Uterus (tissue), 3 donors: ENCODE measurements at regions not wholly inside any gene's neighbourhood (a gene's known extent, or its start where the extent isn't known, plus 50 kb on each side); places are given as distances from the start of the nearest gene placed in this dataset.

Source experiments
- DNase-seq, 2 donors: peaks; one replicate each; pipeline ENCODE4 v3.0.0-alpha.2; 2019 to 2020
- H3K27ac ChIP-seq, 2 donors: fragments of 200-600 bp; sonication (generic); 1 replicate in 1 of 2; 2 replicates in 1 of 2; pipeline ENCODE4 v1.5.1; 2016 to 2018
- H3K27me3 ChIP-seq, 2 donors: fragments of 200-600 bp; sonication (generic); one replicate each; pipeline ENCODE4 v1.5.1; 2018 to 2019; ENCODE audit warnings: control low read depth in 1 of 2
- H3K36me3 ChIP-seq, 2 donors: fragments of 200-600 bp; sonication (generic); one replicate each; pipeline ENCODE4 v1.5.1; 2019; ENCODE audit warnings: control low read depth in 1 of 2
- H3K4me1 ChIP-seq, 2 donors: fragments of 200-600 bp; sonication (generic); one replicate each; pipeline ENCODE4 v1.5.1; 2018 to 2019; ENCODE audit warnings: control low read depth in 1 of 2
- H3K4me3 ChIP-seq, 2 donors: fragments of 200-600 bp; sonication (generic); 1 replicate in 1 of 2; 2 replicates in 1 of 2; pipeline ENCODE4 v1.5.1; 2018 to 2019; ENCODE audit warnings: mild to moderate bottlenecking in 1 of 2
- H3K9me3 ChIP-seq, 2 donors: fragments of 200-600 bp; sonication (generic); one replicate each; pipeline ENCODE4 v1.5.1; 2019; ENCODE audit warnings: control low read depth in 1 of 2
- POLR2A ChIP-seq, 2 donors: fragments of 450-650 bp; IDR thresholded peaks; one replicate each; pipeline ENCODE4 v1.6.1; 2016; ENCODE audit warnings: antibody characterized with exemption in 2 of 2, mild to moderate bottlenecking in 1 of 2, moderate library complexity in 1 of 2
- intact Hi-C: fragments of 100-400 bp; cut with DNase I; formaldehyde crosslinking; loops from one replicate; pipeline ENCODE4 v1.15.1; 2023; ENCODE audit warnings: low total_unique reads
- TF ChIP-seq, protein P1 (sequence below), 4 experiments: fragments of 200-600 bp in 2 of 4; fragments of 450-650 bp in 2 of 4; sonication (generic) in 2 of 4; IDR thresholded peaks; one replicate each; pipeline ENCODE4 v1.5.1; 2016 to 2019; ENCODE audit warnings: antibody characterized with exemption in 4 of 4, mild to moderate bottlenecking in 2 of 4, moderate library complexity in 1 of 4
- donor health status: DM: yes; HTN: yes; CAD: no.

DNA sequence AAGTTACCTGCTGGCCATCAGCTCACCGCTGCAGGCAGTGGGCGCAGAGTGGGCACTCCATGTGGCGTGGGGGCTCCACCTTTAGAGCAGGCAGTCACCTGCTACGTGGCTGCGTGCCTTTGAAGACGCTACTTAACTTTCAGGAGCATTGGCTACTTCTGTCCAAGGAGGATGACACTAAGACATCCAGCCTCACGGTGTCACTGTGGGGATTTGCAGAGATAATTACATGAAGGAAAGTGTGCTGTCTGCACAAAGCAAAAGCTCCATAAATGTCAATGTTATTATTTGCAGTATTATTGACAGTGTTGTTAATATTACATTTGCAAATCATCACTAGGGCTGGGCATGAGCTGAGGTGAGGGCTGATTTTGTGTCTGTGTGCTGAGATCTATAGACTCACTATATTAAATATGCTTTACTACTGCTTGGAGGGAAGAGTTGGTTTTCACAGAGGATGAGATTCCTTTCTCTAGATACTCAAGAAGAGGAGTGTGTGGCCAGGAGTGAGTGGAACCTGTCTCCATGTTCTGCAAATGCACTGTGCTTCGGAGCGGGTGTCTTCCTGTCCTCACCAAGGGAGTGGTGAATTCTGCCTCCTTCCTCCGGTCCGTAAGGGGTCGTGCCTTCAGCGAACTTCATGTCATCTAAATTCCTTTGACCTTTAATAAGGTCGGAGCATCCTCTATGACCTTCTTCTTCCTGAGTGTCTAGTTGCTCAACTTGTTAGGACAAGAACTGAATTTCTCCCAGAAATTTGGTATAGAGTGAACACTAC, 165.8 kb upstream of the SYNDIG1 start:
- Histone ChIP-seq H3K9me3 (no peaks in the 10 kb centered on the region), H3K27me3 (no peaks in the 10 kb centered on the region), H3K4me1 (no peaks in the 10 kb centered on the region), H3K36me3 (no peaks in the 10 kb centered on the region), H3K27ac (no peak overlapping the region), H3K4me3 (no peak overlapping the region)
- no peak for TF ChIP-seq POLR2A (IDR thresholded peaks at IDR 0.05)
- TF ChIP-seq, protein P1, sequence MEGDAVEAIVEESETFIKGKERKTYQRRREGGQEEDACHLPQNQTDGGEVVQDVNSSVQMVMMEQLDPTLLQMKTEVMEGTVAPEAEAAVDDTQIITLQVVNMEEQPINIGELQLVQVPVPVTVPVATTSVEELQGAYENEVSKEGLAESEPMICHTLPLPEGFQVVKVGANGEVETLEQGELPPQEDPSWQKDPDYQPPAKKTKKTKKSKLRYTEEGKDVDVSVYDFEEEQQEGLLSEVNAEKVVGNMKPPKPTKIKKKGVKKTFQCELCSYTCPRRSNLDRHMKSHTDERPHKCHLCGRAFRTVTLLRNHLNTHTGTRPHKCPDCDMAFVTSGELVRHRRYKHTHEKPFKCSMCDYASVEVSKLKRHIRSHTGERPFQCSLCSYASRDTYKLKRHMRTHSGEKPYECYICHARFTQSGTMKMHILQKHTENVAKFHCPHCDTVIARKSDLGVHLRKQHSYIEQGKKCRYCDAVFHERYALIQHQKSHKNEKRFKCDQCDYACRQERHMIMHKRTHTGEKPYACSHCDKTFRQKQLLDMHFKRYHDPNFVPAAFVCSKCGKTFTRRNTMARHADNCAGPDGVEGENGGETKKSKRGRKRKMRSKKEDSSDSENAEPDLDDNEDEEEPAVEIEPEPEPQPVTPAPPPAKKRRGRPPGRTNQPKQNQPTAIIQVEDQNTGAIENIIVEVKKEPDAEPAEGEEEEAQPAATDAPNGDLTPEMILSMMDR (IDR thresholded peaks at IDR 0.05): no peak
- intact Hi-C loops: no loop called here
- no peak for DNase-seq

DNA sequence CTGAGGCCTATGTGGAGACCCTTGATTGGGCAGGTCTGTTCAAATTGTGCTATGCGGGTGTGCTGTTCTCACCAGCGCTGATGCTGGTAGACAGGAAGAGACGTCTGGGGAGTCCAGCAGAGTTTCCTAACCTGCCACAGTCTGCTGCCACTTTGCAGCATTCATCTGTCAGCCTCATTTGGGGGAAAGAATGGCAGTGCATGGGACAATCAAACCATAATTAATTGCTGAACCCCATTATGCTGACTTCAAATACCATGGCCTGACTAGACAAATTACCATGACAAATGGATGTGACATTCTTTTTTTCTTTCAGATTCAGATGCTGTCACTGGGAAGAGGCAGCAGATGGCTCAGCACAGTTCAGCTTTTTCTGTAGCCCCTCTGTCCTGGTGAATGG, 171.4 kb upstream of the SYNDIG1 start:
- TF ChIP-seq, protein P1 (IDR thresholded peaks at IDR 0.05): no peak
- TF ChIP-seq POLR2A (IDR thresholded peaks at IDR 0.05): no peak
- H3K27me3 ChIP-seq: no peaks in the 10 kb centered on the region
- no peak overlapping the region for H3K27ac ChIP-seq
- H3K36me3 ChIP-seq: no peaks in the 10 kb centered on the region
- H3K4me3 ChIP-seq: no peak overlapping the region
- H3K4me1 ChIP-seq: no peaks in the 10 kb centered on the region
- H3K9me3 ChIP-seq: no peaks in the 10 kb centered on the region
- no peak for DNase-seq
- intact Hi-C loops: no loop called here

DNA sequence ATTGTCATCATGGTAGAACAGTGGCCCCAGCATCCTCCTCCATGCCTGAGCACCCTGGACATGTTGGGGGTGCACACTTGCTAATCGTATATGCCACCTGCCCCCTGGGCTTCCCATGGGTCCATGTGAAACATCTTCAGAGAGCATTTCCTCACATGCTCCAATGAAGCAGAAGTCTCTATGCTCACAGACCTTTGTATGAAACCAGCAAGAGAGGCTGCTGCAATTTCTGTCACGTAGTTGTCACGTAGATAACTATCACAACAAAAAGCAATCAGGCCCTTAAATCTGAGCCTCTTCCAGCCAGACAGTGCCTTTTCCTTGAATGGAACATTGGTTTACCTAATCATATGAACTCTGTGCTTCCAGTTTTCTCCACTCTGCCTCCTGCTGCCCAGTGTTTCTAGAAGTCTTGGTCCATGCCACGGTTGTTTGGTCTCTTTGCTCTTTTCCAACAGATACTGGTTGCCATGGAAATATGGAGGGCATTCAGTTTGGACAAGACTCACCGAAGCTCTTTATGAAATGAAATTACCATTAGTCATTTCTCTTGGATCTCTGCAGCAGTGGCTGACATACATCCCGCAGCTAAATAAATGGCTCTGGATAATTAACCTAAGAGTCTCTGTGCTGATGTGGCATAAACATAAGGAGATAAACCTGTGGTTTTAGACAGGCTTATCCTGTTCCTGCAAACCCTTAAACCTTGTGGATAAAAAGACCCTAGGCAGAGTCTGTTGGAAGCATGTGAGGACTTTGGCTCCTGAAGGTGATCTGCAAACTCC, 172.8 kb upstream of the SYNDIG1 start:
- Histone ChIP-seq H3K27ac (no peak overlapping the region), H3K9me3 (no peaks in the 10 kb centered on the region), H3K27me3 (no peaks in the 10 kb centered on the region), H3K4me1 (no peaks in the 10 kb centered on the region), H3K4me3 (no peak overlapping the region), H3K36me3 (no peaks in the 10 kb centered on the region)
- intact Hi-C loops: no loop called here
- no peak for TF ChIP-seq POLR2A (IDR thresholded peaks at IDR 0.05)
- TF ChIP-seq, protein P1 (IDR thresholded peaks at IDR 0.05): no peak
- no peak for DNase-seq

DNA sequence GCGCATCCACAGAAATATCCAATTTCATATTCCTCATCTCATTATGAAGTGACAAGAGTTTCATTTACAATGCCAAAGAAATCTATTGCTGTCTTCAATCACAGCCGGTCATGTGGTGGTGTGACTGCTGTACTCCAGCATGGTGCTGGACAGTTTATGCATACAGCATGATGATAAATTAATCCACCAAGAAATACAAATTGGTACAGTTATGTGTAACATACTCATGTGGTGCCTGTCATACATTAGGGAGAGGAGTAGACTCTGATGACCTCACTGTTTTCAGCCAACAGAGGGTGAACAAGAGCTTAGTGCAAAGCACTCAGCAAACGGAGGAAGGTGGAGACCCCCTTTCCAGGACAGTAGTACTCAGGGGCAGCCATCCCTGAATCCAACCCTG, 178.4 kb upstream of the SYNDIG1 start:
- H3K4me3 ChIP-seq: no peak overlapping the region
- no peaks in the 10 kb centered on the region for H3K9me3 ChIP-seq
- DNase-seq: no peak
- TF ChIP-seq POLR2A (IDR thresholded peaks at IDR 0.05): no peak
- TF ChIP-seq, protein P1 (IDR thresholded peaks at IDR 0.05): no peak
- intact Hi-C loops: no loop called here
- H3K27me3 ChIP-seq: no peaks in the 10 kb centered on the region
- no peaks in the 10 kb centered on the region for H3K36me3 ChIP-seq
- H3K4me1 ChIP-seq: no peaks in the 10 kb centered on the region
- no peak overlapping the region for H3K27ac ChIP-seq
